ENCODE measurements at regions not wholly inside any gene's neighbourhood (a gene's known extent, or its start where the extent isn't known, plus 50 kb on each side); places are given as distances from the start of the nearest gene placed in this dataset.

DNA sequence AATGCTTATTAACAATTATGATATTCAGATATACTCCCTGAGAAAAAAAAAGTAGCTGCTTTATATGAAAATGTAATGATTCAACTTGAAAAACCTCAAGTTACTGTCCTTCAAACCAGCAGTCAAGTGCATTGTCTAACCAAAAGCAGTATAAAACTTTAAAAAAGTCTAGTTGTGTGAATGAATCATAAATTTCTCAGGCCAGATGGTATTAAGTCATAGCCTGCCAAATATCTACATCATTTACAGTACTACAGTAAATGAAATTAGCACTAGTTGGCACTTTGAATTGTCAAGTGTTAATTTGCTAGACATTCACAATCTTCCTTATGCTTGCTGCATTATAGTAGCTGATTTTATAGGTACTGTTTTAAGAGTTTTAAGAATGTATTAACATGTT lies 85.9 kb downstream of the CBLN2 start:
- H3K9me3 ChIP-seq (ENCODE audit: control insufficient read depth in 1 of 2, insufficient read depth in 1 of 2, low read depth in 1 of 2, low read length in 2 of 2) = peaks cover 10 to 18% of the 10 kb centered on the region in 2 experiments; a peak in 2 of 4 replicates
- ChIA-PET POLR2A (no interaction called here), CTCF (no interaction called here), RAD21 (ENCODE audit: low non-redundant PET in 1 of 2, low total read pairs in 2 of 2, uncharacterized antibody in 2 of 2, unreplicated experiment in 2 of 2) (no interaction called here)
- no peak overlapping the region for H2AFZ ChIP-seq (ENCODE audit: low read depth, low read length, poor library complexity, severe bottlenecking)
- intact Hi-C loops (cut with micrococcal nuclease) = no loop called here
- H3K9me2 ChIP-seq (ENCODE audit: insufficient read depth) = no peaks in the 10 kb centered on the region
- H4K20me1 ChIP-seq (ENCODE audit: insufficient read depth) = no peaks in the 10 kb centered on the region
- no peak overlapping the region for H3K4me2 ChIP-seq (ENCODE audit: low read length)
- H3K27ac ChIP-seq (ENCODE audit: low read depth, low read length) = no peak overlapping the region
- H3K79me2 ChIP-seq (ENCODE audit: insufficient read depth, low read length) = no peaks in the 10 kb centered on the region
- no peaks in the 10 kb centered on the region for H3K36me3 ChIP-seq (ENCODE audit: control insufficient read depth in 1 of 2, insufficient read depth in 2 of 2, low read length in 2 of 2)
- no TSS peak for BruUV-seq (replicated peaks)
- DNase-seq (ENCODE audit: low read depth, low spot score) (no peak), ATAC-seq (no peak)
- H3K27me3 ChIP-seq (ENCODE audit: insufficient read depth, low read length) = no peaks in the 10 kb centered on the region
- TF ChIP-seq CBX3 (IDR thresholded peaks at IDR 0.05; ENCODE audit: low read depth) (no peak), EGR1 (IDR thresholded peaks at IDR 0.05; ENCODE audit: low read depth) (no peak)
- no peaks in the 10 kb centered on the region for H3K4me1 ChIP-seq (ENCODE audit: control insufficient read depth in 1 of 2, insufficient read depth in 2 of 2, low read length in 2 of 2)
- no peak overlapping the region for H3K4me3 ChIP-seq (replicated peaks in 1 of 2; ENCODE audit: low read depth in 1 of 2, low read length in 2 of 2)
- H3K9ac ChIP-seq (ENCODE audit: low read length) = no peak overlapping the region

DNA sequence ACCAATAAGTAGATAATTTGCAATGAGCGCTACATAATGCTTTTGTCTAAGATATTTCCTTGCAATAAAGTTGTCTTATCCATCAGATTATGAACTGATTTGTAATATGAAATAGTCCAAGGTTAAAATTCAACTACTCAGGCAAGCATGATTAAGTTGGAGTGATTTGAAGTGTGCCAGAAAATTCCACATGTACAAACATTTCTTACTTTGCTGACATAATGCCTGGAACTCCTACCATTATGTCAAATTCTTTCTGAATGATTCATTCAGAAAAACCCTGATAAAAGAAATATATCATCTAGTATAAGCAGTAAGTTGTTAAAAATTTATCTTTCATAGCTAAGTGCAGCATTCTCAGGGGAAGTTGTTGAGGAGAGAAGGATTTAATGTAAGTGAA lies 87.3 kb downstream of the CBLN2 start:
- H3K9me2 ChIP-seq (ENCODE audit: insufficient read depth) = no peaks in the 10 kb centered on the region
- DNase-seq (ENCODE audit: low read depth, low spot score) (no peak), ATAC-seq (no peak)
- no peaks in the 10 kb centered on the region for H3K27me3 ChIP-seq (ENCODE audit: insufficient read depth, low read length)
- intact Hi-C loops (cut with micrococcal nuclease) = no loop called here
- H2AFZ ChIP-seq (ENCODE audit: low read depth, low read length, poor library complexity, severe bottlenecking) = no peak overlapping the region
- H3K27ac ChIP-seq (ENCODE audit: low read depth, low read length) = no peak overlapping the region
- H3K4me3 ChIP-seq (replicated peaks in 1 of 2; ENCODE audit: low read depth in 1 of 2, low read length in 2 of 2) = no peak overlapping the region
- TF ChIP-seq SRF (IDR thresholded peaks at IDR 0.05; ENCODE audit: low read depth) = no peak
- no peak for TF ChIP-seq POLR2AphosphoS5 (IDR thresholded peaks at IDR 0.05; ENCODE audit: low read depth, low read length)
- no peak for TF ChIP-seq CEBPB (IDR thresholded peaks at IDR 0.05; ENCODE audit: low read depth)
- no peak for TF ChIP-seq ZNF274 (IDR thresholded peaks at IDR 0.05; ENCODE audit: low read depth, low read length)
- no peak for TF ChIP-seq RAD21 (IDR thresholded peaks at IDR 0.05; ENCODE audit: low read depth)
- no peaks in the 10 kb centered on the region for H3K79me2 ChIP-seq (ENCODE audit: insufficient read depth, low read length)
- ChIA-PET POLR2A (no interaction called here), CTCF (no interaction called here), RAD21 (ENCODE audit: low non-redundant PET in 1 of 2, low total read pairs in 2 of 2, uncharacterized antibody in 2 of 2, unreplicated experiment in 2 of 2) (no interaction called here)
- H4K20me1 ChIP-seq (ENCODE audit: insufficient read depth) = no peaks in the 10 kb centered on the region
- no peaks in the 10 kb centered on the region for H3K4me1 ChIP-seq (ENCODE audit: control insufficient read depth in 1 of 2, insufficient read depth in 2 of 2, low read length in 2 of 2)
- H3K9me3 ChIP-seq (ENCODE audit: control insufficient read depth in 1 of 2, insufficient read depth in 1 of 2, low read depth in 1 of 2, low read length in 2 of 2) = peaks cover 16 to 25% of the 10 kb centered on the region in 2 experiments; a peak in 2 of 4 replicates
- no peak overlapping the region for H3K4me2 ChIP-seq (ENCODE audit: low read length)
- BruUV-seq (replicated peaks) = no TSS peak
- no peaks in the 10 kb centered on the region for H3K36me3 ChIP-seq (ENCODE audit: control insufficient read depth in 1 of 2, insufficient read depth in 2 of 2, low read length in 2 of 2)
- no peak overlapping the region for H3K9ac ChIP-seq (ENCODE audit: low read length)

Measured in HCT116 (cell line).